Heart right ventricle (tissue), 16 donors: ENCODE measurements at regions not wholly inside any gene's neighbourhood (a gene's known extent, or its start where the extent isn't known, plus 50 kb on each side); places are given as distances from the start of the nearest gene placed in this dataset.

ENCODE experiments used
- ATAC-seq, 8 donors: fragments of 200-7000 bp; cut with Tn5 transposase; one replicate each; pipeline ENCODE4 v1.9.1; 2020; ENCODE audit warnings: mild to moderate bottlenecking in 8 of 8, moderate library complexity in 8 of 8, moderate number of reproducible peaks in 1 of 8
- DNase-seq, 2 donors: peaks; one replicate each; pipeline ENCODE4 v3.0.0-alpha.2; 2020
- H3K27ac ChIP-seq, 10 donors: fragments of 200-600 bp; sonication (generic) in 2 of 10; one replicate each; pipeline versions ENCODE4 v1.5.0 to v1.8.0; 2020 to 2022; ENCODE audit warnings: mild to moderate bottlenecking in 3 of 10
- H3K27me3 ChIP-seq, 7 donors: fragments of 200-600 bp; one replicate each; pipeline ENCODE4 v1.8.0; 2021 to 2022; ENCODE audit warnings: mild to moderate bottlenecking in 2 of 7
- H3K36me3 ChIP-seq, 9 donors: fragments of 200-600 bp; sonication (generic) in 1 of 9; one replicate each; pipeline versions ENCODE4 v1.5.0 to v1.8.0; 2020 to 2022; ENCODE audit warnings: mild to moderate bottlenecking in 2 of 9
- H3K4me1 ChIP-seq, 9 donors: fragments of 200-600 bp; sonication (generic) in 1 of 9; one replicate each; pipeline versions ENCODE4 v1.5.0 to v1.8.0; 2020 to 2022; ENCODE audit warnings: mild to moderate bottlenecking in 4 of 9
- H3K4me3 ChIP-seq, 10 donors: fragments of 200-600 bp; sonication (generic) in 2 of 10; one replicate each; pipeline versions ENCODE4 v1.5.0 to v1.8.0; 2020 to 2022; ENCODE audit warnings: mild to moderate bottlenecking in 7 of 10, moderate library complexity in 2 of 10
- H3K9me3 ChIP-seq, 11 donors: fragments of 200-600 bp in 10 of 11; sonication (generic) in 2 of 11; one replicate each; pipeline versions ENCODE4 v1.5.0 to v1.8.0; 2013 to 2022; ENCODE audit warnings: mild to moderate bottlenecking in 2 of 11, control low read depth in 1 of 11, moderate library complexity in 1 of 11
- WGBS, 2 donors: extraction: QIAGEN DNeasy Blood & Tissue Kit; methylation state at CpG; one replicate each; pipeline ENCODE4 v1.1.7; 2013; ENCODE audit warnings: inconsistent platforms in 1 of 2; 5-methylcytosine and 5-hydroxymethylcytosine counted together
- intact Hi-C, 10 donors: fragments of 100-400 bp; cut with DNase I; formaldehyde crosslinking; loops; one replicate each; pipeline versions ENCODE4 v1.11.1 to v1.14.2; 2022
- TF ChIP-seq, protein P1 (sequence below), 9 donors: fragments of 200-600 bp; sonication (generic) in 2 of 9; IDR thresholded peaks; one replicate each; pipeline versions ENCODE4 v1.5.0 to v1.8.0; 2021 to 2022; ENCODE audit warnings: antibody characterized with exemption in 9 of 9, mild to moderate bottlenecking in 5 of 9, moderate library complexity in 1 of 9
- donor health status: Arrhythmogenic right ventricular cardiomyopathy.
- donor health status: ischemic (EF 13 %, LVEDD 7.1; RV severe dilation, severe dysfunction).
- donor health status: healthy with polysubstance abuse.
- donor health status: DM: no; HTN: yes; CAD: no.
- donor health status: DM: no; HTN: no; CAD: no.
- donor health status: ischemic (EF 25% LVEDD 6.9; RV normal size, moderate dysfunction).
- donor health status: ischemic (EF 25% LVEDD 5.7; RV mildly dilated, moderate dysfunction).
- donor health status: healthy.
- donor health status: DM: yes; HTN: yes; CAD: no.
- donor health status: Ischemic cardiomyopathy.
- donor health status: ischemic (EF 35%, LVEDD 5.7; RV mildly dilated, moderate dysfunction).
- donor health status: nonischemic (EF 11% LVEDD 7.7; RV severe dilation, severe dysfunction).
- donor health status: DM: yes; HTN: yes; CAD: no.
- donor health status: PGD.
- donor health status: ischemic (EF 29% LVEDD 5.4; RV normal size, mild dysfunction).
- donor health status: nonischemic (EF 23%, LVEDD 6.1; RV moderate dilation, normal function).

DNA sequence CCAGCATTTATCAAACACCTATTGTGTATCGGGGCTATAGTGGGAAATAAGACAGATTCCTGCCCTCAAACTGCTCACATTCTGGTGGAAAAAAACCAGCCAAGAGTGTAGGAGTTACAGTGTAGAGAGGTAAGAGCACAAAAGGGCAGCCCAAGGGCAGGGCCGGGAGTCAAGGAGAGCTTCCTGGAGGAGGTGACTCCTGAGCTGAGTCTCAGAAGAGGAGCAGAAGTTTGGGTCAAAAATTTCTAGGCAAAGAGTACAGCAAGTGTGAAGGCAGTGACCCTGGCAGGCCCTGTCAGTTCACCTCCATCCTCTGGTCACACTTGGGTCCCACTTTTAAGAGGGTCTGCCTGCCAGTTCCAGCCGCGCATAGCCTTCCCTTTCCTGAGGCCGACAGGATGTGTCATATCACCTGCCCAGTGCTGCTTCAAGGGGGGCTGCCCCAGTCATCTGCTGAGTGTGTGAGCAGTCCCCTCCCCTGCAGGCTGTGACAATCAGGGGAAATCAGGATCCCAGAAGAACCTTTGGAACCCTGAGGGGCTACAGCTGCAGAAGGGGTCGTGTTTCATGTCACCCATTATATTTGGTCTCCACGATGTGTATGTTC is 118.4 kb downstream of the GLI2 start:
- ATAC-seq (no peak), DNase-seq (no peak)
- WGBS, 2 donors, result 59 to 76% methylated on average over 7 of the region's 7 CpGs
- Histone ChIP-seq H3K27ac (no peak overlapping the region), H3K4me3 (no peak overlapping the region), H3K9me3 (peaks cover 0 to 15% (median 9%) of the 10 kb centered on the region in 11 donors), H3K4me1 (peaks cover 0 to 6% (median 0%) of the 10 kb centered on the region in 9 donors), H3K36me3 (no peaks in the 10 kb centered on the region), H3K27me3 (no peaks in the 10 kb centered on the region)
- TF ChIP-seq, protein P1, sequence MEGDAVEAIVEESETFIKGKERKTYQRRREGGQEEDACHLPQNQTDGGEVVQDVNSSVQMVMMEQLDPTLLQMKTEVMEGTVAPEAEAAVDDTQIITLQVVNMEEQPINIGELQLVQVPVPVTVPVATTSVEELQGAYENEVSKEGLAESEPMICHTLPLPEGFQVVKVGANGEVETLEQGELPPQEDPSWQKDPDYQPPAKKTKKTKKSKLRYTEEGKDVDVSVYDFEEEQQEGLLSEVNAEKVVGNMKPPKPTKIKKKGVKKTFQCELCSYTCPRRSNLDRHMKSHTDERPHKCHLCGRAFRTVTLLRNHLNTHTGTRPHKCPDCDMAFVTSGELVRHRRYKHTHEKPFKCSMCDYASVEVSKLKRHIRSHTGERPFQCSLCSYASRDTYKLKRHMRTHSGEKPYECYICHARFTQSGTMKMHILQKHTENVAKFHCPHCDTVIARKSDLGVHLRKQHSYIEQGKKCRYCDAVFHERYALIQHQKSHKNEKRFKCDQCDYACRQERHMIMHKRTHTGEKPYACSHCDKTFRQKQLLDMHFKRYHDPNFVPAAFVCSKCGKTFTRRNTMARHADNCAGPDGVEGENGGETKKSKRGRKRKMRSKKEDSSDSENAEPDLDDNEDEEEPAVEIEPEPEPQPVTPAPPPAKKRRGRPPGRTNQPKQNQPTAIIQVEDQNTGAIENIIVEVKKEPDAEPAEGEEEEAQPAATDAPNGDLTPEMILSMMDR (IDR thresholded peaks at IDR 0.05), result no peak
- intact Hi-C loops, result no loop called here

DNA sequence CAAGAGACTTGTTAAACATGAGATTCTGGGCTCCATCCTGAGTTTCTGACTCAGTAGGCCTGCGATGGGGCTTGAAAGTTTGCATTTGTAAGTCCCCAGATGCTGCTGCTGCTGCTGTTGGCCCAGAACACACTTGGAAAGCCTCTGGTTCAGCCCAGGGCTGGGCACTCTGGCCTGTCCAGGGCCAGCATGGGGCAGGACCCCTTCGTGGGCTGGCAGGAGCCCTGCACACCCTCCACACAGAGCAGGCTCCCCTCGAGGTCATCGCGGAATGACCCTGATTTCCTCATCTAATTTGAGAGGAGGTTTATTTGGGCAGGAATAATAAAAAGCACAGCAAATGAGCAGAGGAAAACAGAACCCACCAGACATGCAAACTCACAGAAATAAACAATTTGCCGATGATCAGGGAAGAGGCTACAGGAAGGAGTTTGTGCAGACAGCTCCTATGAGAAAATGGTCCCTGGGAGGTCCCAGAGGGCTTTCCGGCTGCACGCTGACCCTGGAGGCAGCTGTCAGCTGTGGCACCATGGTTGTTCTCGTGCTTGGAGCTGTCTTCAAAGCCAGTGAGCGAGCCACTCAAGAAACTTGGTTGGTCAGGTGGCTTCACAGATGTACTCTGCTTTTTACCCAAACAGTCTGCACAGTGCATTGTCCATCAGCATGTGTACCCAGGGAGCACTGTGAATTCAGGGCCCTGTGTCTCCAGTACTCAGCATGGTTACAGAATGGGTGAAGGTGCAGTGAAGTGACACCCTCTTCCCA is 119.3 kb downstream of the GLI2 start:
- intact Hi-C loops, result no loop called here
- WGBS, 2 donors, result 77 to 80% methylated on average over 10 of the region's 10 CpGs
- Histone ChIP-seq H3K9me3 (peaks cover 0 to 7% (median under 1%) of the 10 kb centered on the region in 11 donors), H3K4me3 (no peak overlapping the region), H3K27ac (no peak overlapping the region), H3K36me3 (no peaks in the 10 kb centered on the region), H3K4me1 (peaks cover 0 to 6% (median 0%) of the 10 kb centered on the region in 9 donors), H3K27me3 (no peaks in the 10 kb centered on the region)
- ATAC-seq, result no peak
- TF ChIP-seq, protein P1 (IDR thresholded peaks at IDR 0.05), result no peak
- DNase-seq, result no peak

- WGBS, 2 donors, result 86 to 94% methylated on average over 4 of the region's 4 CpGs
- no peak for ATAC-seq
- no peaks in the 10 kb centered on the region for H3K27me3 ChIP-seq
- no peak overlapping the region for H3K4me3 ChIP-seq
- H3K27ac ChIP-seq, result no peak overlapping the region
- peaks cover 0 to 6% (median 0%) of the 10 kb centered on the region in 9 donors for H3K4me1 ChIP-seq
- no peaks in the 10 kb centered on the region for H3K36me3 ChIP-seq
- no peaks in the 10 kb centered on the region for H3K9me3 ChIP-seq
- intact Hi-C loops, result no loop called here
- TF ChIP-seq, protein P1 (IDR thresholded peaks at IDR 0.05), result no peak
- no peak for DNase-seq
These were observed 120.3 kb downstream of the GLI2 start for GRCh38 chr2:120855855-120856405.

- Histone ChIP-seq H3K4me1 (peaks cover 0 to 6% (median 0%) of the 10 kb centered on the region in 9 donors), H3K27ac (no peak overlapping the region), H3K9me3 (no peaks in the 10 kb centered on the region), H3K36me3 (no peaks in the 10 kb centered on the region), H3K4me3 (no peak overlapping the region), H3K27me3 (no peaks in the 10 kb centered on the region)
- peak in 2 of 8 donors; percentile 20 to 35 for ATAC-seq
- DNase-seq, result no peak
- 76 to 79% methylated on average over 13 of the region's 13 CpGs for WGBS, 2 donors
- TF ChIP-seq, protein P1 (IDR thresholded peaks at IDR 0.05), result no peak
- intact Hi-C loops, result no loop called here
These were observed 120.8 kb downstream of the GLI2 start for GRCh38 chr2:120856421-120856862.
